ENCODE measurements at regions not wholly inside any gene's neighbourhood (a gene's known extent, or its start where the extent isn't known, plus 50 kb on each side); places are given as distances from the start of the nearest gene placed in this dataset.
"Not testable (repeated sequence)": the region's sequence is repeated elsewhere in the genome, so short reads cannot be mapped to it uniquely, and the experiment has no call there.

GRCh38 chr11:34788642-34789041, 127.5 kb downstream of the APIP start:
- Histone ChIP-seq H3K23ac (ENCODE audit: low read length) (no peak overlapping the region), H3K4ac (ENCODE audit: low read depth, low read length) (no peak overlapping the region), H3K9ac (ENCODE audit: low read length) (no peak overlapping the region), H3K27ac (ENCODE audit: low read depth, low read length) (no peak overlapping the region), H3K4me3 (ENCODE audit: low read length) (no peak overlapping the region), H2BK120ac (ENCODE audit: low read depth, low read length) (no peak overlapping the region), H2BK5ac (ENCODE audit: low read length) (no peak overlapping the region), H3K56ac (ENCODE audit: low read length) (no peak overlapping the region), H2AK5ac (ENCODE audit: low read length) (no peak overlapping the region), H3K18ac (ENCODE audit: low read length) (no peak overlapping the region), H3K36me3 (ENCODE audit: control insufficient read depth, insufficient read depth, low read length) (no peaks in the 10 kb centered on the region), H3K4me2 (ENCODE audit: low read length) (no peak overlapping the region), H3K27me3 (ENCODE audit: insufficient read depth, low read length, poor library complexity) (no peaks in the 10 kb centered on the region), H2BK15ac (replicated peaks; ENCODE audit: low read depth) (no peak overlapping the region), H3K4me1 (ENCODE audit: control insufficient read depth, low read depth, low read length) (peaks cover 2% of the 10 kb centered on the region), H3K79me1 (ENCODE audit: low read length) (no peaks in the 10 kb centered on the region), H3K79me2 (ENCODE audit: control insufficient read depth, insufficient read depth, low read length) (no peaks in the 10 kb centered on the region), H4K8ac (ENCODE audit: low read depth, low read length) (no peak overlapping the region), H4K5ac (ENCODE audit: low read length) (no peak overlapping the region)
- no peak for DNase-seq
- no CpG with 5 or more reads among the region's 2 CpGs for WGBS (ENCODE audit: extremely low coverage, insufficient coverage, low lambda C conversion rate)

GRCh38 chr11:34787895-34788294, 128.3 kb downstream of the APIP start:
- Histone ChIP-seq H4K5ac (ENCODE audit: low read length) (no peak overlapping the region), H3K4me3 (ENCODE audit: low read length) (no peak overlapping the region), H3K27ac (ENCODE audit: low read depth, low read length) (no peak overlapping the region), H3K18ac (ENCODE audit: low read length) (no peak overlapping the region), H4K8ac (ENCODE audit: low read depth, low read length) (no peak overlapping the region), H2BK5ac (ENCODE audit: low read length) (no peak overlapping the region), H2BK15ac (replicated peaks; ENCODE audit: low read depth) (no peak overlapping the region), H3K27me3 (ENCODE audit: insufficient read depth, low read length, poor library complexity) (no peaks in the 10 kb centered on the region), H3K4me1 (ENCODE audit: control insufficient read depth, low read depth, low read length) (peaks cover 2% of the 10 kb centered on the region), H3K36me3 (ENCODE audit: control insufficient read depth, insufficient read depth, low read length) (no peaks in the 10 kb centered on the region), H3K9ac (ENCODE audit: low read length) (no peak overlapping the region), H2AK5ac (ENCODE audit: low read length) (no peak overlapping the region), H3K4me2 (ENCODE audit: low read length) (no peak overlapping the region), H3K4ac (ENCODE audit: low read depth, low read length) (no peak overlapping the region), H3K23ac (ENCODE audit: low read length) (no peak overlapping the region), H2BK120ac (ENCODE audit: low read depth, low read length) (no peak overlapping the region), H3K79me2 (ENCODE audit: control insufficient read depth, insufficient read depth, low read length) (no peaks in the 10 kb centered on the region), H3K56ac (ENCODE audit: low read length) (no peak overlapping the region), H3K79me1 (ENCODE audit: low read length) (no peaks in the 10 kb centered on the region)
- DNase-seq, result no peak
- no CpG with 5 or more reads among the region's 1 CpG for WGBS (ENCODE audit: extremely low coverage, insufficient coverage, low lambda C conversion rate)

GRCh38 chr11:34787348-34787747, 128.8 kb downstream of the APIP start:
- H3K23ac ChIP-seq (ENCODE audit: low read length), result no peak overlapping the region
- no peaks in the 10 kb centered on the region for H3K79me1 ChIP-seq (ENCODE audit: low read length)
- no peak overlapping the region for H2BK120ac ChIP-seq (ENCODE audit: low read depth, low read length)
- H3K4me3 ChIP-seq (ENCODE audit: low read length), result no peak overlapping the region
- DNase-seq, result no peak
- H2BK15ac ChIP-seq (replicated peaks; ENCODE audit: low read depth), result no peak overlapping the region
- H3K36me3 ChIP-seq (ENCODE audit: control insufficient read depth, insufficient read depth, low read length), result no peaks in the 10 kb centered on the region
- WGBS (ENCODE audit: extremely low coverage, insufficient coverage, low lambda C conversion rate), result no CpG with 5 or more reads among the region's 1 CpG
- no peaks in the 10 kb centered on the region for H3K27me3 ChIP-seq (ENCODE audit: insufficient read depth, low read length, poor library complexity)
- no peak overlapping the region for H3K4me2 ChIP-seq (ENCODE audit: low read length)
- H2AK5ac ChIP-seq (ENCODE audit: low read length), result no peak overlapping the region
- H2BK5ac ChIP-seq (ENCODE audit: low read length), result no peak overlapping the region
- no peak overlapping the region for H4K8ac ChIP-seq (ENCODE audit: low read depth, low read length)
- no peaks in the 10 kb centered on the region for H3K79me2 ChIP-seq (ENCODE audit: control insufficient read depth, insufficient read depth, low read length)
- H3K18ac ChIP-seq (ENCODE audit: low read length), result no peak overlapping the region
- peaks cover under 1% of the 10 kb centered on the region for H3K4me1 ChIP-seq (ENCODE audit: control insufficient read depth, low read depth, low read length)
- no peak overlapping the region for H4K5ac ChIP-seq (ENCODE audit: low read length)
- no peak overlapping the region for H3K9ac ChIP-seq (ENCODE audit: low read length)
- H3K4ac ChIP-seq (ENCODE audit: low read depth, low read length), result no peak overlapping the region
- H3K56ac ChIP-seq (ENCODE audit: low read length), result no peak overlapping the region
- H3K27ac ChIP-seq (ENCODE audit: low read depth, low read length), result no peak overlapping the region

- H2AK5ac ChIP-seq (ENCODE audit: low read length), result no peak overlapping the region
- DNase-seq, result no peak
- H3K27me3 ChIP-seq (ENCODE audit: insufficient read depth, low read length, poor library complexity), result no peaks in the 10 kb centered on the region
- H3K4me2 ChIP-seq (ENCODE audit: low read length), result no peak overlapping the region
- no peak overlapping the region for H3K23ac ChIP-seq (ENCODE audit: low read length)
- H2BK15ac ChIP-seq (replicated peaks; ENCODE audit: low read depth), result no peak overlapping the region
- H2BK5ac ChIP-seq (ENCODE audit: low read length), result no peak overlapping the region
- H4K8ac ChIP-seq (ENCODE audit: low read depth, low read length), result no peak overlapping the region
- no peaks in the 10 kb centered on the region for H3K79me2 ChIP-seq (ENCODE audit: control insufficient read depth, insufficient read depth, low read length)
- no peak overlapping the region for H3K4ac ChIP-seq (ENCODE audit: low read depth, low read length)
- no peaks in the 10 kb centered on the region for H3K4me1 ChIP-seq (ENCODE audit: control insufficient read depth, low read depth, low read length)
- no peaks in the 10 kb centered on the region for H3K36me3 ChIP-seq (ENCODE audit: control insufficient read depth, insufficient read depth, low read length)
- no peak overlapping the region for H3K18ac ChIP-seq (ENCODE audit: low read length)
- WGBS (ENCODE audit: extremely low coverage, insufficient coverage, low lambda C conversion rate), result no CpG with 5 or more reads among the region's 2 CpGs
- no peak overlapping the region for H3K9ac ChIP-seq (ENCODE audit: low read length)
- no peak overlapping the region for H3K4me3 ChIP-seq (ENCODE audit: low read length)
- H4K5ac ChIP-seq (ENCODE audit: low read length), result no peak overlapping the region
- no peak overlapping the region for H2BK120ac ChIP-seq (ENCODE audit: low read depth, low read length)
- no peak overlapping the region for H3K27ac ChIP-seq (ENCODE audit: low read depth, low read length)
- no peaks in the 10 kb centered on the region for H3K79me1 ChIP-seq (ENCODE audit: low read length)
- H3K56ac ChIP-seq (ENCODE audit: low read length), result no peak overlapping the region
Observed at GRCh38 chr11:34784318-34784841, 131.8 kb downstream of the APIP start.

GRCh38 chr11:34783816-34784317, 132.3 kb downstream of the APIP start:
- Histone ChIP-seq H3K4me1 (ENCODE audit: control insufficient read depth, low read depth, low read length) (no peaks in the 10 kb centered on the region), H3K4me3 (ENCODE audit: low read length) (no peak overlapping the region), H3K4me2 (ENCODE audit: low read length) (no peak overlapping the region), H3K23ac (ENCODE audit: low read length) (no peak overlapping the region), H3K36me3 (ENCODE audit: control insufficient read depth, insufficient read depth, low read length) (no peaks in the 10 kb centered on the region), H3K79me2 (ENCODE audit: control insufficient read depth, insufficient read depth, low read length) (no peaks in the 10 kb centered on the region), H3K27me3 (ENCODE audit: insufficient read depth, low read length, poor library complexity) (no peaks in the 10 kb centered on the region), H3K9ac (ENCODE audit: low read length) (no peak overlapping the region), H2AK5ac (ENCODE audit: low read length) (no peak overlapping the region), H4K8ac (ENCODE audit: low read depth, low read length) (no peak overlapping the region), H3K4ac (ENCODE audit: low read depth, low read length) (no peak overlapping the region), H4K5ac (ENCODE audit: low read length) (no peak overlapping the region), H2BK120ac (ENCODE audit: low read depth, low read length) (no peak overlapping the region), H2BK15ac (replicated peaks; ENCODE audit: low read depth) (no peak overlapping the region), H2BK5ac (ENCODE audit: low read length) (no peak overlapping the region), H3K56ac (ENCODE audit: low read length) (no peak overlapping the region), H3K27ac (ENCODE audit: low read depth, low read length) (no peak overlapping the region), H3K79me1 (ENCODE audit: low read length) (no peaks in the 10 kb centered on the region), H3K18ac (ENCODE audit: low read length) (no peak overlapping the region)
- no peak for DNase-seq
- no CpG with 5 or more reads among the region's 3 CpGs for WGBS (ENCODE audit: extremely low coverage, insufficient coverage, low lambda C conversion rate)

- H2AK5ac ChIP-seq (ENCODE audit: low read length), result not testable (repeated sequence)
Observed at GRCh38 chr11:34781826-34782225, 134.4 kb downstream of the APIP start.

More at GRCh38 chr11:34781826-34782225, 134.4 kb downstream of the APIP start:
- H4K5ac ChIP-seq (ENCODE audit: low read length); H2BK5ac ChIP-seq (ENCODE audit: low read length); H3K36me3 ChIP-seq (ENCODE audit: control insufficient read depth, insufficient read depth, low read length); H3K4me3 ChIP-seq (ENCODE audit: low read length); H3K4ac ChIP-seq (ENCODE audit: low read depth, low read length); H3K27me3 ChIP-seq (ENCODE audit: insufficient read depth, low read length, poor library complexity); H3K79me2 ChIP-seq (ENCODE audit: control insufficient read depth, insufficient read depth, low read length); H3K4me1 ChIP-seq (ENCODE audit: control insufficient read depth, low read depth, low read length); H2BK120ac ChIP-seq (ENCODE audit: low read depth, low read length); H3K18ac ChIP-seq (ENCODE audit: low read length); H3K9ac ChIP-seq (ENCODE audit: low read length); H4K8ac ChIP-seq (ENCODE audit: low read depth, low read length); DNase-seq; H3K79me1 ChIP-seq (ENCODE audit: low read length); H3K27ac ChIP-seq (ENCODE audit: low read depth, low read length); H3K4me2 ChIP-seq (ENCODE audit: low read length); H3K23ac ChIP-seq (ENCODE audit: low read length); H3K56ac ChIP-seq (ENCODE audit: low read length); H2BK15ac ChIP-seq (replicated peaks; ENCODE audit: low read depth): not testable (repeated sequence)
